ENCODE measurements at regions not wholly inside any gene's neighbourhood (a gene's known extent, or its start where the extent isn't known, plus 50 kb on each side); places are given as distances from the start of the nearest gene placed in this dataset.

- TF ChIP-seq ZNF776 (tag by site-specific recombination; IDR thresholded peaks at IDR 0.05; ENCODE audit: borderline replicate concordance) (no peak), PRDM10 (tag by site-specific recombination; IDR thresholded peaks at IDR 0.05) (no peak), TSHZ1 (tag by site-specific recombination; IDR thresholded peaks at IDR 0.05; ENCODE audit: borderline replicate concordance) (no peak), ZNF707 (tag by site-specific recombination; IDR thresholded peaks at IDR 0.05) (no peak), CTCF (tag by site-specific recombination; IDR thresholded peaks at IDR 0.05) (no peak), ZNF768 (tag by site-specific recombination; IDR thresholded peaks at IDR 0.05) (no peak), PBX3 (CRISPR knock-in tag; IDR thresholded peaks at IDR 0.05) (no peak), ZFP69B (tag by site-specific recombination; IDR thresholded peaks at IDR 0.05) (no peak), ZNF274 (IDR thresholded peaks at IDR 0.05; ENCODE audit: low read length) (no peak), ZNF274 (tag by site-specific recombination; IDR thresholded peaks at IDR 0.05; ENCODE audit: borderline replicate concordance) (no peak), ZNF580 (tag by site-specific recombination; IDR thresholded peaks at IDR 0.05) (no peak), SALL2 (tag by site-specific recombination; IDR thresholded peaks at IDR 0.05; ENCODE audit: borderline replicate concordance) (no peak), ZNF121 (tag by site-specific recombination; IDR thresholded peaks at IDR 0.05) (no peak)
Observed at GRCh38 chr2:34112161-34112560, 513.1 kb upstream of the FAM98A start.

All from HEK293 (cell line).